Fibroblast of lung (primary cell): ENCODE measurements at regions not wholly inside any gene's neighbourhood (a gene's known extent, or its start where the extent isn't known, plus 50 kb on each side); places are given as distances from the start of the nearest gene placed in this dataset.

Source experiments
- DNase-seq, 2 donors: peaks; one replicate each; pipeline versions ENCODE4 v3.0.0 to v3.0.0-alpha.2; 2010; ENCODE audit warnings: low read depth in 2 of 2
- H2AFZ ChIP-seq: 2 replicates; pipeline ENCODE4 v1.5.1; 2012; ENCODE audit warnings: low read length, control low read depth, inconsistent platforms
- H3K27ac ChIP-seq: 2 replicates; pipeline ENCODE4 v1.5.1; 2011; ENCODE audit warnings: low read length, control low read depth; ENCODE audit not compliant: insufficient read depth
- H3K27me3 ChIP-seq: 2 replicates; pipeline ENCODE4 v1.5.1; 2011; ENCODE audit warnings: mild to moderate bottlenecking, low read length; ENCODE audit not compliant: control insufficient read depth, insufficient read depth
- H3K36me3 ChIP-seq: 2 replicates; pipeline ENCODE4 v1.5.1; 2011; ENCODE audit warnings: low read length; ENCODE audit not compliant: control insufficient read depth, insufficient read depth
- H3K4me1 ChIP-seq: 2 replicates; pipeline ENCODE4 v1.5.1; 2011; ENCODE audit warnings: low read length; ENCODE audit not compliant: control insufficient read depth, insufficient read depth; ENCODE audit errors: extremely low read depth
- H3K4me2 ChIP-seq: 2 replicates; pipeline ENCODE4 v1.5.1; 2011; ENCODE audit warnings: low read length, control low read depth; ENCODE audit not compliant: insufficient read depth; ENCODE audit errors: extremely low read depth
- H3K4me3 ChIP-seq, 4 experiments: fragments of 200-600 bp in 1 of 4; sonication (generic) in 1 of 4; replicated peaks in 1 of 4; 2 replicates each; pipeline ENCODE4 v1.5.1; 2011 to 2016; ENCODE audit warnings: low read length in 4 of 4, low read depth in 3 of 4, mild to moderate bottlenecking in 3 of 4, control low read depth in 2 of 4, inconsistent platforms in 1 of 4, mixed read lengths in 1 of 4; ENCODE audit not compliant: insufficient read depth in 1 of 4; ENCODE audit errors: control extremely low read depth in 1 of 4
- H3K79me2 ChIP-seq: 2 replicates; pipeline ENCODE4 v1.5.1; 2012; ENCODE audit warnings: mild to moderate bottlenecking, low read length, inconsistent platforms; ENCODE audit not compliant: control insufficient read depth, insufficient read depth
- H3K9ac ChIP-seq: 2 replicates; pipeline ENCODE4 v1.5.1; 2011; ENCODE audit warnings: mild to moderate bottlenecking, low read length, control low read depth; ENCODE audit not compliant: insufficient read depth
- H3K9me3 ChIP-seq: 2 replicates; pipeline ENCODE4 v1.5.1; 2012; ENCODE audit warnings: low read depth, low read length; ENCODE audit not compliant: control insufficient read depth, insufficient read depth
- H4K20me1 ChIP-seq: 2 replicates; pipeline ENCODE4 v1.5.1; 2011; ENCODE audit warnings: low read length; ENCODE audit not compliant: control insufficient read depth, insufficient read depth; ENCODE audit errors: extremely low read depth
- EZH2 ChIP-seq: IDR thresholded peaks from 2 replicates; pipeline ENCODE4 v1.5.1; 2012; ENCODE audit warnings: low read length, control low read depth, mild to moderate bottlenecking; ENCODE audit errors: missing control alignments
- TF ChIP-seq, protein P1 (sequence below), 2 donors: IDR thresholded peaks in 1 of 2; conservative IDR thresholded peaks in 1 of 2; 1 replicate in 1 of 2; 2 replicates in 1 of 2; pipeline ENCODE4 v1.5.1; 2011 to 2012; ENCODE audit warnings: low read length in 2 of 2, control low read depth in 1 of 2, inconsistent platforms in 1 of 2, low read depth in 1 of 2, mild to moderate bottlenecking in 1 of 2

- Histone ChIP-seq H3K9ac (no peak overlapping the region), H4K20me1 (no peaks in the 10 kb centered on the region), H3K36me3 (no peaks in the 10 kb centered on the region), H3K79me2 (no peaks in the 10 kb centered on the region), H3K4me1 (no peaks in the 10 kb centered on the region), H3K4me3 (no peak overlapping the region), H3K9me3 (no peaks in the 10 kb centered on the region), H3K27me3 (no peaks in the 10 kb centered on the region), H2AFZ (no peak overlapping the region), H3K27ac (no peak overlapping the region), H3K4me2 (no peak overlapping the region)
- TF ChIP-seq, protein P1, sequence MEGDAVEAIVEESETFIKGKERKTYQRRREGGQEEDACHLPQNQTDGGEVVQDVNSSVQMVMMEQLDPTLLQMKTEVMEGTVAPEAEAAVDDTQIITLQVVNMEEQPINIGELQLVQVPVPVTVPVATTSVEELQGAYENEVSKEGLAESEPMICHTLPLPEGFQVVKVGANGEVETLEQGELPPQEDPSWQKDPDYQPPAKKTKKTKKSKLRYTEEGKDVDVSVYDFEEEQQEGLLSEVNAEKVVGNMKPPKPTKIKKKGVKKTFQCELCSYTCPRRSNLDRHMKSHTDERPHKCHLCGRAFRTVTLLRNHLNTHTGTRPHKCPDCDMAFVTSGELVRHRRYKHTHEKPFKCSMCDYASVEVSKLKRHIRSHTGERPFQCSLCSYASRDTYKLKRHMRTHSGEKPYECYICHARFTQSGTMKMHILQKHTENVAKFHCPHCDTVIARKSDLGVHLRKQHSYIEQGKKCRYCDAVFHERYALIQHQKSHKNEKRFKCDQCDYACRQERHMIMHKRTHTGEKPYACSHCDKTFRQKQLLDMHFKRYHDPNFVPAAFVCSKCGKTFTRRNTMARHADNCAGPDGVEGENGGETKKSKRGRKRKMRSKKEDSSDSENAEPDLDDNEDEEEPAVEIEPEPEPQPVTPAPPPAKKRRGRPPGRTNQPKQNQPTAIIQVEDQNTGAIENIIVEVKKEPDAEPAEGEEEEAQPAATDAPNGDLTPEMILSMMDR (conservative IDR thresholded peaks at IDR 0.05 in 1 of 2, IDR thresholded peaks at IDR 0.05 in 1 of 2; ENCODE audit: low read depth in 1 of 2, low read length in 2 of 2), result no peak
- TF ChIP-seq EZH2, result no peak
- no peak for DNase-seq
These were observed 395.2 kb upstream of the TNC start for GRCh38 chr9:115513148-115513547.

- no peaks in the 10 kb centered on the region for H3K79me2 ChIP-seq
- no peaks in the 10 kb centered on the region for H3K27me3 ChIP-seq
- no peak overlapping the region for H2AFZ ChIP-seq
- no peaks in the 10 kb centered on the region for H3K4me1 ChIP-seq
- no peak for DNase-seq
- no peaks in the 10 kb centered on the region for H3K36me3 ChIP-seq
- H4K20me1 ChIP-seq, result no peaks in the 10 kb centered on the region
- TF ChIP-seq, protein P1 (conservative IDR thresholded peaks at IDR 0.05 in 1 of 2, IDR thresholded peaks at IDR 0.05 in 1 of 2; ENCODE audit: low read depth in 1 of 2, low read length in 2 of 2), result no peak
- no peak for TF ChIP-seq EZH2
- H3K4me3 ChIP-seq, result no peak overlapping the region
- no peak overlapping the region for H3K4me2 ChIP-seq
- H3K9me3 ChIP-seq, result no peaks in the 10 kb centered on the region
- no peak overlapping the region for H3K9ac ChIP-seq
- H3K27ac ChIP-seq, result no peak overlapping the region
These were observed 396.5 kb upstream of the TNC start for GRCh38 chr9:115514454-115514853.

- Histone ChIP-seq H3K27ac (no peak overlapping the region), H3K4me2 (no peak overlapping the region)
These were observed 399.5 kb upstream of the TNC start for GRCh38 chr9:115517335-115518075.

More at GRCh38 chr9:115517335-115518075, 399.5 kb upstream of the TNC start:
- Histone ChIP-seq H3K4me3 (no peak overlapping the region), H2AFZ (no peak overlapping the region), H3K9me3 (no peaks in the 10 kb centered on the region), H3K9ac (no peak overlapping the region), H3K4me1 (no peaks in the 10 kb centered on the region), H3K36me3 (no peaks in the 10 kb centered on the region), H4K20me1 (no peaks in the 10 kb centered on the region), H3K27me3 (no peaks in the 10 kb centered on the region), H3K79me2 (no peaks in the 10 kb centered on the region)
- TF ChIP-seq EZH2, result no peak
- TF ChIP-seq, protein P1 (conservative IDR thresholded peaks at IDR 0.05 in 1 of 2, IDR thresholded peaks at IDR 0.05 in 1 of 2; ENCODE audit: low read depth in 1 of 2, low read length in 2 of 2), result no peak
- DNase-seq, result peak; percentile 45 to 66
